NCI-H146 treated with DMSO at 0.1 percent for 48 hours (cell line): ENCODE measurements at regions not wholly inside any gene's neighbourhood (a gene's known extent, or its start where the extent isn't known, plus 50 kb on each side); places are given as distances from the start of the nearest gene placed in this dataset.
"Not testable (repeated sequence)": the region's sequence is repeated elsewhere in the genome, so short reads cannot be mapped to it uniquely, and the experiment has no call there.

Experiments
- DNase-seq: peaks from one replicate; lab custom pipeline; 2025; ENCODE audit not compliant: unreplicated experiment; lab: John Stamatoyannopoulos, UW

GRCh38 chr10:3325954-3326750 lies 153.6 kb upstream of the PITRM1 start:
- DNase-seq = no peak

GRCh38 chr10:3324612-3325038 lies 152.0 kb upstream of the PITRM1 start:
- no peak for DNase-seq

- DNase-seq = no peak
These were observed 151.4 kb upstream of the PITRM1 start for GRCh38 chr10:3323865-3324498.

- DNase-seq = no peak
These were observed 148.5 kb upstream of the PITRM1 start for GRCh38 chr10:3321123-3321522.

- DNase-seq = no peak
These were observed 147.2 kb upstream of the PITRM1 start for GRCh38 chr10:3319811-3320226.

- DNase-seq = not testable (repeated sequence)
These were observed 145.9 kb upstream of the PITRM1 start for GRCh38 chr10:3318480-3318807.

- DNase-seq = not testable (repeated sequence)
These were observed 145.2 kb upstream of the PITRM1 start for GRCh38 chr10:3317553-3318479.

GRCh38 chr10:3314445-3315085 lies 142.0 kb upstream of the PITRM1 start:
- DNase-seq = not testable (repeated sequence)

GRCh38 chr10:3313784-3314444 lies 141.3 kb upstream of the PITRM1 start:
- DNase-seq = not testable (repeated sequence)

GRCh38 chr10:3312403-3312940 lies 139.9 kb upstream of the PITRM1 start:
- DNase-seq = peak; percentile 66

GRCh38 chr10:3310016-3310784 lies 137.6 kb upstream of the PITRM1 start:
- peak; percentile 78 for DNase-seq

GRCh38 chr10:3306050-3306449 lies 133.5 kb upstream of the PITRM1 start:
- no peak for DNase-seq

GRCh38 chr10:3295582-3296151 lies 123.1 kb upstream of the PITRM1 start:
- peak; percentile 97 for DNase-seq

- DNase-seq = peak; percentile 98
These were observed 122.5 kb upstream of the PITRM1 start for GRCh38 chr10:3294919-3295581.

- DNase-seq = peak; percentile 69
These were observed 121.2 kb upstream of the PITRM1 start for GRCh38 chr10:3293581-3294431.

GRCh38 chr10:3292636-3293035 lies 120.1 kb upstream of the PITRM1 start:
- DNase-seq = no peak

- DNase-seq = no peak
These were observed 118.0 kb upstream of the PITRM1 start for GRCh38 chr10:3290550-3290949.
